ENCODE measurements at regions not wholly inside any gene's neighbourhood (a gene's known extent, or its start where the extent isn't known, plus 50 kb on each side); places are given as distances from the start of the nearest gene placed in this dataset.
"Not testable (repeated sequence)": the region's sequence is repeated elsewhere in the genome, so short reads cannot be mapped to it uniquely, and the experiment has no call there.

- TF ChIP-seq POLR2A (IDR thresholded peaks at IDR 0.05) (no peak), POLR2AphosphoS5 (IDR thresholded peaks at IDR 0.05) (no peak), CTCF (IDR thresholded peaks at IDR 0.05) (no peak)
Measured at GRCh38 chr3:40689837-40690236, 165.1 kb downstream of the ZNF621 start.

GRCh38 chr3:40690749-40691451 is 166.1 kb downstream of the ZNF621 start:
- Histone ChIP-seq H3K27ac (peak overlapping the region; percentile 89 to 95), H3K4me3 (peak overlapping the region in 1 of 3 donors; percentile 29), H3K27me3 (no peaks in the 10 kb centered on the region), H3K9me3 (no peaks in the 10 kb centered on the region), H3K36me3 (no peaks in the 10 kb centered on the region), H3K4me1 (peaks cover 10 to 17% of the 10 kb centered on the region in 2 donors)
- intact Hi-C loops (cut with DNase I; ENCODE audit: low total_unique reads), result no loop called here
- DNase-seq (ENCODE audit: low spot score in 2 of 2), result peak; percentile 92 to 96
- TF ChIP-seq CTCF (IDR thresholded peaks at IDR 0.05) (no peak), POLR2AphosphoS5 (IDR thresholded peaks at IDR 0.05) (peak in 2 of 3 donors; percentile 33 to 34)

More at GRCh38 chr3:40689837-40690236, 165.1 kb downstream of the ZNF621 start:
- Histone ChIP-seq H3K4me1 (peaks cover 10 to 17% of the 10 kb centered on the region in 2 donors), H3K36me3 (no peaks in the 10 kb centered on the region), H3K9me3 (no peaks in the 10 kb centered on the region), H3K4me3 (no peak overlapping the region), H3K27me3 (no peaks in the 10 kb centered on the region), H3K27ac (peak overlapping the region; percentile 89 to 95)
- intact Hi-C loops (cut with DNase I; ENCODE audit: low total_unique reads), result no loop called here
- DNase-seq (ENCODE audit: low spot score in 2 of 2), result no peak

GRCh38 chr3:40691452-40691861 is 166.7 kb downstream of the ZNF621 start:
- intact Hi-C loops (cut with DNase I; ENCODE audit: low total_unique reads), result no loop called here
- peak in 1 of 2 donors; percentile 89 for DNase-seq (ENCODE audit: low spot score in 2 of 2)

GRCh38 chr3:40695848-40696247 is 171.1 kb downstream of the ZNF621 start:
- H3K9me3 ChIP-seq, result no peaks in the 10 kb centered on the region
- H3K27ac ChIP-seq, result peak overlapping the region; percentile 14 to 41
- no peaks in the 10 kb centered on the region for H3K27me3 ChIP-seq
- TF ChIP-seq CTCF (IDR thresholded peaks at IDR 0.05), result no peak
- TF ChIP-seq POLR2AphosphoS5 (IDR thresholded peaks at IDR 0.05), result no peak
- no peak for TF ChIP-seq POLR2A (IDR thresholded peaks at IDR 0.05)
- intact Hi-C loops (cut with DNase I; ENCODE audit: low total_unique reads), result no loop called here
- no peak overlapping the region for H3K4me3 ChIP-seq
- no peak for DNase-seq (ENCODE audit: low spot score in 2 of 2)
- H3K36me3 ChIP-seq, result no peaks in the 10 kb centered on the region
- H3K4me1 ChIP-seq, result peaks cover 6 to 10% of the 10 kb centered on the region in 2 donors

More at GRCh38 chr3:40691452-40691861, 166.7 kb downstream of the ZNF621 start:
- H3K27ac ChIP-seq, result peak overlapping the region; percentile 89 to 95
- peaks cover 10 to 17% of the 10 kb centered on the region in 2 donors for H3K4me1 ChIP-seq
- H3K9me3 ChIP-seq, result no peaks in the 10 kb centered on the region
- no peaks in the 10 kb centered on the region for H3K36me3 ChIP-seq
- H3K27me3 ChIP-seq, result no peaks in the 10 kb centered on the region
- TF ChIP-seq CTCF (IDR thresholded peaks at IDR 0.05), result peak; percentile 20 to 43 (median 30)
- no peak for TF ChIP-seq POLR2A (IDR thresholded peaks at IDR 0.05)
- peak overlapping the region in 1 of 3 donors; percentile 29 for H3K4me3 ChIP-seq

GRCh38 chr3:40698611-40699010 is 173.9 kb downstream of the ZNF621 start:
- H3K4me3 ChIP-seq; intact Hi-C loops (cut with DNase I; ENCODE audit: low total_unique reads); H3K9me3 ChIP-seq; H3K27ac ChIP-seq; H3K36me3 ChIP-seq; DNase-seq (ENCODE audit: low spot score in 2 of 2); H3K4me1 ChIP-seq; H3K27me3 ChIP-seq: not testable (repeated sequence)

Measured in breast epithelium (tissue), 4 donors.